Endothelial cell (in vitro differentiated cells): ENCODE measurements at regions not wholly inside any gene's neighbourhood (a gene's known extent, or its start where the extent isn't known, plus 50 kb on each side); places are given as distances from the start of the nearest gene placed in this dataset.
"Not testable (repeated sequence)": the region's sequence is repeated elsewhere in the genome, so short reads cannot be mapped to it uniquely, and the experiment has no call there.

ENCODE experiments used
- DNase-seq: peaks from one replicate; pipeline ENCODE4 v3.0.0; 2021; ENCODE audit warnings: low spot score
- H3K27ac Mint-ChIP-seq: one replicate; pipeline ENCODE4 v1.8.0; 2021; ENCODE audit warnings: mixed read lengths, inconsistent platforms; ENCODE audit not compliant: unreplicated experiment
- H3K27me3 Mint-ChIP-seq: one replicate; pipeline ENCODE4 v1.8.0; 2021; ENCODE audit warnings: mild to moderate bottlenecking, moderate library complexity, mixed read lengths, inconsistent platforms; ENCODE audit not compliant: unreplicated experiment
- H3K36me3 Mint-ChIP-seq: one replicate; pipeline ENCODE4 v1.8.0; 2021; ENCODE audit warnings: mild to moderate bottlenecking, low read depth, mixed read lengths, inconsistent platforms; ENCODE audit not compliant: unreplicated experiment
- H3K4me1 Mint-ChIP-seq: one replicate; pipeline ENCODE4 v1.8.0; 2021; ENCODE audit warnings: mild to moderate bottlenecking, mixed read lengths, inconsistent platforms; ENCODE audit not compliant: unreplicated experiment
- H3K4me3 Mint-ChIP-seq: one replicate; pipeline ENCODE4 v1.8.0; 2021; ENCODE audit warnings: mild to moderate bottlenecking, mixed read lengths, inconsistent platforms; ENCODE audit not compliant: unreplicated experiment
- H3K9me3 Mint-ChIP-seq: one replicate; pipeline ENCODE4 v1.8.0; 2021; ENCODE audit warnings: mixed read lengths, inconsistent platforms; ENCODE audit not compliant: unreplicated experiment
- TF ChIP-seq, protein P1 (sequence below): fragments of 200-600 bp; sonication (generic); IDR thresholded peaks from one replicate; pipeline ENCODE4 v1.5.0; 2021; ENCODE audit warnings: antibody characterized with exemption; ENCODE audit not compliant: unreplicated experiment

DNA sequence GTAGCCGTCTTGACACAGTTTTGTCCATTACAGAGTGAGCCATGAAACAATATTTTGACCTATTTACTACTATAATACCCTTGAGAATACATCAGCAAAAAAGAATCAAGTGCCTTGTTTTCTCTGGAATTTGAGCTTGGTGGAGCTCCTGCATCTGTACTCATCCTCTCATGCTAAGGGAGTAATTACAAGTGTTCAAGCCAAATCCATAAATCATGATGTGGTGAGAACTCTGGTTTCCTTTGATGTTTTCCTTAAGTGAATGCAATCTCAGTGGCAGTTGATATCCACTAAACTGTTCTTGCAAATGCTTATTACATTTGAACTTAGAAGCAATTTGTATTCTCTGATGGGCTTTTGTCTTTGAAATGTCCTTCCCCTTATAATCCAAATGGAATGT lies 824.6 kb upstream of the TMPRSS15 start:
- Mint-ChIP-seq H3K4me3 (no peak overlapping the region), H3K36me3 (no peaks in the 10 kb centered on the region), H3K27me3 (no peaks in the 10 kb centered on the region), H3K4me1 (no peaks in the 10 kb centered on the region), H3K9me3 (no peaks in the 10 kb centered on the region), H3K27ac (no peak overlapping the region)
- no peak for DNase-seq
- TF ChIP-seq, protein P1, sequence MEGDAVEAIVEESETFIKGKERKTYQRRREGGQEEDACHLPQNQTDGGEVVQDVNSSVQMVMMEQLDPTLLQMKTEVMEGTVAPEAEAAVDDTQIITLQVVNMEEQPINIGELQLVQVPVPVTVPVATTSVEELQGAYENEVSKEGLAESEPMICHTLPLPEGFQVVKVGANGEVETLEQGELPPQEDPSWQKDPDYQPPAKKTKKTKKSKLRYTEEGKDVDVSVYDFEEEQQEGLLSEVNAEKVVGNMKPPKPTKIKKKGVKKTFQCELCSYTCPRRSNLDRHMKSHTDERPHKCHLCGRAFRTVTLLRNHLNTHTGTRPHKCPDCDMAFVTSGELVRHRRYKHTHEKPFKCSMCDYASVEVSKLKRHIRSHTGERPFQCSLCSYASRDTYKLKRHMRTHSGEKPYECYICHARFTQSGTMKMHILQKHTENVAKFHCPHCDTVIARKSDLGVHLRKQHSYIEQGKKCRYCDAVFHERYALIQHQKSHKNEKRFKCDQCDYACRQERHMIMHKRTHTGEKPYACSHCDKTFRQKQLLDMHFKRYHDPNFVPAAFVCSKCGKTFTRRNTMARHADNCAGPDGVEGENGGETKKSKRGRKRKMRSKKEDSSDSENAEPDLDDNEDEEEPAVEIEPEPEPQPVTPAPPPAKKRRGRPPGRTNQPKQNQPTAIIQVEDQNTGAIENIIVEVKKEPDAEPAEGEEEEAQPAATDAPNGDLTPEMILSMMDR = no peak

DNA sequence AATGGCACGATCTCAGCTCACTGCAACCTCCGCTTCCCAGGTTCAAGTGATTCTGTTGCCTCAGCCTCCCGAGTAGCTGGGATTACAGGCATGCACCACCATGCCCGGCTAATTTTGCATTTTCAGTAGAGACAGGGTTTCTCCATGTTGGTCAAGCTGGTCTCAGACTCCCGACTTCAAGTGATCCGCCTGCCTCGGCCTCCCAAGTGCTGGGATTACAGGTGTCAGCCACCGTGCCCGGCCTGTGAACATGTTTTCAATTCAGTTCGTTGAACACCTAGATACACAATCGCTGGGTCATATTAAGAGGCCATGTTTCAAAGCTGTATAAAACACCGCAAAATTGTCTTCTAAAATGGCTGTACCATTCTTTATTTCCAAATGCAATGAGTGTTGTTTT lies 830.3 kb upstream of the TMPRSS15 start:
- H3K36me3 Mint-ChIP-seq, DNase-seq, H3K4me1 Mint-ChIP-seq, H3K27ac Mint-ChIP-seq, H3K4me3 Mint-ChIP-seq, H3K27me3 Mint-ChIP-seq, H3K9me3 Mint-ChIP-seq: not testable (repeated sequence)

DNA sequence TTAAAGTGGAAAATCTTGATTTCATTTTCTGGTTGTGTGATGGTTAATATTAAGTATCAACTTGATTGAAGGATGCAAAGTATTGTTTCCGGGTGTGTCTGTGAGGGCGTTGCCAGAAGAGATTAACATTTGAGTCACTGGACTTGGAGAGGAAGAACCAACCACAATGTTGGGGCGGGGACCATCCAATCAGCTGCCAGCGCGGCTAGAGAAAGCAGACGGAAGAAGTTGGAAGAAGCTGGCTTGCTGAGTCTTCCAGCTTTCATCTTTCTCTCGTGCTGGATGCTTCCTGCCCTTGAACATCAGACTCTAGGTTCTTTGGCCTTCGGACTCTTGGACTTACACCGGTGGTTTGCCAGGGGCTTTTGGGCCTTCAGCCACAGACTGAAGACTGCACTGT lies 832.6 kb upstream of the TMPRSS15 start:
- Mint-ChIP-seq H3K4me1 (no peaks in the 10 kb centered on the region), H3K9me3 (no peaks in the 10 kb centered on the region), H3K4me3 (no peak overlapping the region), H3K27ac (no peak overlapping the region), H3K36me3 (no peaks in the 10 kb centered on the region), H3K27me3 (no peaks in the 10 kb centered on the region)
- TF ChIP-seq, protein P1 = no peak
- no peak for DNase-seq

DNA sequence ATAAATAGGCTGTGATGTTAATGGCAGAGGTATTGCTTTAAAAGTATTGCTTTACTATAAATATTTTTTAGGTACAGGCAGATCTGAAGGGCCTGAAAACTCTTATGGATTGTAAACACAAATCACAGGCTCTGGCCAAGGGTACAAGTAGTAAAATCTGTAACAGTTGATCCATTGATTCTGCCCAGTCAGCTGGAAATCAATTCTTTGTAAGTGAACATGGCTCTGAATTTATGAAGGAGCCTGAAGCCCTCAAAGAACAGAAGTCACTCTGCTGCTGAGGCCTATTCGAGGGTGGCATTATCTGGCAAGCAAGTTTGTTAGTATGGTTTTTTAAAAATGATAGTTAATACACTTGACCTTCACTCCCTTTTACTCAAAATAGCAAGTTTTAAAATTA lies 834.0 kb upstream of the TMPRSS15 start:
- DNase-seq = no peak
- no peak overlapping the region for H3K27ac Mint-ChIP-seq
- H3K27me3 Mint-ChIP-seq = no peaks in the 10 kb centered on the region
- H3K36me3 Mint-ChIP-seq = no peaks in the 10 kb centered on the region
- TF ChIP-seq, protein P1 = no peak
- H3K4me1 Mint-ChIP-seq = no peaks in the 10 kb centered on the region
- H3K9me3 Mint-ChIP-seq = no peaks in the 10 kb centered on the region
- no peak overlapping the region for H3K4me3 Mint-ChIP-seq

DNA sequence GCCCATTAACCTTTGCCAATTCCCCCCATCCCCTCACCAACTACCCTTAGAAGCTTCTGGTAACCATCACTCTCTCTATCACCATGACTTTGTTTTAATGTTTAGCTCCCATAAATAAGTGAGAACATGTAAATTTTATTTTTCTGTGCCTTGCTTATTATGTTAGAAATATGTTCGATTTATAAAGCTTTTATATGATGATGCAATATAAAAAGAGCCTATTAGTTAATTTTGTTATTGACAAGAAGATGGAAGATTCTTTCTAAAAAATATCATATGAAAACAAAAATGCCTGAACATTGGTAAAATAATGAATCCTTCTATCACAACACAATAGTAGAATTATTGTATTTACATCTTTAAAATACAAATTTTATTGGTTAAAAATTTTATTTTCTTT lies 836.1 kb upstream of the TMPRSS15 start:
- no peaks in the 10 kb centered on the region for H3K4me1 Mint-ChIP-seq
- H3K36me3 Mint-ChIP-seq = no peaks in the 10 kb centered on the region
- H3K27ac Mint-ChIP-seq = no peak overlapping the region
- no peaks in the 10 kb centered on the region for H3K27me3 Mint-ChIP-seq
- no peaks in the 10 kb centered on the region for H3K9me3 Mint-ChIP-seq
- no peak for DNase-seq
- no peak overlapping the region for H3K4me3 Mint-ChIP-seq
- TF ChIP-seq, protein P1 = no peak
